COLO829 (cell line): ENCODE measurements at regions not wholly inside any gene's neighbourhood (a gene's known extent, or its start where the extent isn't known, plus 50 kb on each side); places are given as distances from the start of the nearest gene placed in this dataset.

Experiments used
- DNase-seq: peaks from one replicate; pipeline ENCODE4 v3.0.0; 2012; ENCODE audit warnings: low spot score

DNA sequence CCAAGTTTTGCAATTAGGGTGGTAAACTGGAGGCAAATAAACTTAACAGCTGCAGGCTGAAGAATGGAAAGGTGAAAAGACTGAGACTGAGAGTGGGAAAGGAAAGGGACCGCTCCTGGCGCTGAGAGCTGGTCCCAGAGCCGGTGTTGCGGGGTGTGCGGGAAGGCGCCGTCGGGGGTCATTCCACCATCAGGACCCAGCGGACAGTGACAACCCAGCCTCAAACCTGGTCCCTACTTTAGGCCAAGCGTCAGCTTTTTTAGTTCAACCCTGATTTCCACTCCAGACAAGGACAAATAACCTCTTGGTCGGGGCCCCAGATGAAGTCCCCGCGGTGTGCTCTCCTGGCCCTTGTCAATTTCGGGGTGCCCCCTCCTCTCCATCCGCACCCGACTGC is 145.8 kb upstream of the ETS2 start:
- no peak for DNase-seq

DNA sequence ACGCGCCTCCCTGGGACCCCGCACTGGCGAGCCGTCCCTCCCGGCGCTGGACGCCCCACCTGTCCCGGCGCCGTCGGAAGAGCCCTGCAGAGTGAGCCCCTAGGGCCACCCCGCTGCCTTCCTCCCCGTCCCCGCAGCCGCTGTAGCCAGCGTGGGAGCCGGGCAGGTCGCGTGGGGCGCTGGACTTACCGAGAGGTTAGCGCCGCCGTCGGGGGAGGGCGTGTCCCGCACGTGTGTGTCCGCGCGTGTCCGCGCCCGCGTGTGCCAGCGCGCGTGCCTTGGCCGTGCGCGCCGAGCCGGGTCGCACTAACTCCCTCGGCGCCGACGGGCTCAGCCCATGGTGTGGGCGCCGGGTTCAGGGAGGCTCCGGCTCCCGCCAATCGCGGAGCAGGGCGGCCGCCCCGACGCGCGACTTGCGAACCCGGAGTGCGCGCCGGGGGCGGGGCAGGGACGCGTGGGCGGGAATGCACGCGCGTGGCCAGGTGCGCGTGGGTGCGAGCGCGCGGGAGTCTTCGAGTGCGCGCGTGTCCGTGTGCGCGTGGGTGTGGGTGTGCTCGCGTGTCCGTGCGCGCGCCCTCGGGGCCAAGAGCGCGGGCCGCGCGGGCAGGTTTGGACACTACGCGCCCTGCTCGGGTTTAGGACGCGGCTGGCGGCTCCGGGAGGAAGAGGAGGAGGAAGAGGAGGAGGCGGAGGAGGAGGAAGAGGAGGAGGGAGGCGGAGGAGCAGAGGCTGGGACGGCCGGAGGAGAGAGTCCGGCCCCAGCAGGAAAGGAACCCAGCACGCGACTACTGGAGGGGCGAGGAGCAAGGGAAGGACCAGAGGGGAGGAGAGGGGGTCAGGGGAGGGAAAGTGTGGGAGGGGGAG is 145.2 kb upstream of the ETS2 start:
- DNase-seq, result no peak

DNA sequence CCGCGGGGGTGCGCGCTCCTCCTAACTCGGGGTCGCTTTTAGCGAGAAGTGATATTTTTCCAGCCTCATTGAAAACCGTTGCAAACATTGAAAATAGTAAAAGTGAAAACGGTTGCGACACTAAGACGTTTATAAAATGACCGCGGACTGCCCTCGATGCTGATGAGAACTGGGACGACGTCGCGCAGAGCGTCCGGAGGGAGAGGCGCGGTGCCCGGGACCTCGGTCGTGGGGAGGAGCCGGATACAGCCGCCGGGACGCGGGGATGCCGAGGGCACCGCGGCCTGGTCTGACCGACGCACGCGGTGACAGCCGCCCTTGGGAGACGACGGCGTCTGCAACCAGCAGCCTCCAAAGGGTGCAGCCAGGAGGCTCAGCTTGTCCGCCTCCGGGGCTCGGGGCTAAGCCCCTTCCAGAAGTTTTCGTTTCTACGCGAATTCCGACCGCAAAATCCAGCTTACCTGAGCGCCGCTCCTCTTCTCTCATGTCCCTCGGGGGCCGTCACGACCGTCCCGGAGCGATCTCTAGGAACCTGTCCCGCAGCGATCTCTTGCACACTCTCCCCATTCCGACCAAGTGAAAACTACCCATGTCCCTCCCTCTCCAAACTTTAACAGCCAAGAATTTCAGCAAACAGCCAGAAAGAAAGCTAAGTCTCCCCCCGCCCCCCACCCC is 144.4 kb upstream of the ETS2 start:
- DNase-seq, result no peak

DNA sequence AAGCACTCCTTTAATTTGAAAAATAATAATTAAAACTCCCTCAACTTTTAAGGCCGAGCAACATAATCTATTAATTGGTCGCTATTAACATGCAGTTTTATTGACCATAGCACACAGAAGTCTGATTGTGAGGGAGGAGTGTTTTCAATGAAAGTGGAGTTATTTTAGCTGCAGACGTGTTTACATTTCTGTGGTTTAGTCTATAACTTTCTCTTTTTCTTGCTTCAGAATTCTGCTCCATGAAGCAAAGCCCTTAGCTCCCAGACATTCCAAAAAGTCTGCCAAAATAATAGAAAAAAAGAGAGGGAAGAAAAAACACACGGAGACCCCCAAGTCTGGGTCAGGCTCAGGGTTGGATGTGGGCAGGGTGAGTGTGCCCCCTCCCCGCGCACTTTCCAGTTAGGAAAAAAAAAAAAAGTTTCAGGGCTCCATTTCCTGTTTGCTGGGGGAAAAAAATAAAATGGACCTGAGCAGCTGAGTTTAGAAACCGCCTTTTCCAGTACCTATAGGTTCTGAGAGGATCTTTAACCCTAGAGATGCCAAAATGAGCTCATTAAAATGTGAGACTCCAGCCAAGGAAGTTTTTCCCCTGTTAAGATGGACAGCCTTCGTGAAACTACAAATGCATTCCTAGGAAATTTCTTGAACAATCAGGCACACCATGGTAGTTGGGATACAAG is 143.7 kb upstream of the ETS2 start:
- peak; percentile 31 for DNase-seq

- DNase-seq, result no peak
These were observed 142.4 kb upstream of the ETS2 start for GRCh38 chr21:38663282-38663681.

GRCh38 chr21:38664315-38664714 is 141.4 kb upstream of the ETS2 start:
- DNase-seq, result no peak

GRCh38 chr21:38664841-38665240 is 140.9 kb upstream of the ETS2 start:
- no peak for DNase-seq

DNA sequence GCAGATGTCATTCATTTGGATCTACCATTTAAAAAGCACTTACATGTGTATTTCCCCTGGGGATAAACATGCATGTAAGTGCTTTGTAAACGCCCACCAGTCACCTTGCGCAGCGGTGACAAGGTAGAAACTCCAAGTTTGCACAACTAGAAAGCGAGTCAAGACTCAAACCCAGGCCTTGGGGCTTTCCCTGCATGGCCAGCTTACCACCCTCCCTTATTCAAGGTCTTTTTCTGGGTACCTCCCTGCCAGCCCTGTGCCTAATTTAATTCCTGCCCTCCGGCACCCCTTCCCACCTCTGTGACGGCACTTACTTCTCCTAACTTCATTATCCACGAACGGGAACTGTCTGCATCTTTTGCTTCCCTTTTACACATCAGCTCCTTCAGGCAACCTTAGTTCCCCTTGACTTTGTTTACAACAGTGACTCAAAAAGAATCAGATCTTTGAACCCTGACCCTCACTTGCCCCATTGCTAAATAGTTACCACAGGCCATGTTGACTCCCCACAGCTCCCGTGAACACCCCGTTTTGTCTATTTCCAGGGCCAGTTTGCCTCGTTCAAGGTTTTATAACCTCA is 138.3 kb upstream of the ETS2 start:
- no peak for DNase-seq

- no peak for DNase-seq
These were observed 137.7 kb upstream of the ETS2 start for GRCh38 chr21:38668067-38668466.

DNA sequence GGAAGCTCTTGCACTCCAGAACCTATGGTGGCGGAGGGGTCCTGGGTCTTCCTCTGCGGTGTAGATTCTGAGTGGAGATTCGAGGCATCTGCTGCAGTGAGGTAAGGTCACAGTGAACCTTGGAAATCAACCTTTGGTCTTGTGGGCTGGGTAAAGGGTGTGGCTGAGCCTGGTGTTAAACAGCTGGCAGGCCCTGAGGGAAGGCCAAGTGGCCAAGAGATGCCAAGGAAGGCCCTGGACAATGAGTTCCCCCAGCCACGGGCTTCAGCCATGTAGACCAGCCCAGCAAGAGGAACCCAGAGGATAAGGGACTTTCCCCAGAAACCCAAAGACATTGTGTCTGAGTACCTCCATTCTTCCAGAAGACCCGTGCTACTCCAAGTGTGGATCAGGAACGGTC is 137.2 kb upstream of the ETS2 start:
- DNase-seq, result no peak

- DNase-seq, result no peak
These were observed 136.5 kb upstream of the ETS2 start for GRCh38 chr21:38669186-38669585.

GRCh38 chr21:38670861-38671260 is 134.9 kb upstream of the ETS2 start:
- DNase-seq, result no peak

DNA sequence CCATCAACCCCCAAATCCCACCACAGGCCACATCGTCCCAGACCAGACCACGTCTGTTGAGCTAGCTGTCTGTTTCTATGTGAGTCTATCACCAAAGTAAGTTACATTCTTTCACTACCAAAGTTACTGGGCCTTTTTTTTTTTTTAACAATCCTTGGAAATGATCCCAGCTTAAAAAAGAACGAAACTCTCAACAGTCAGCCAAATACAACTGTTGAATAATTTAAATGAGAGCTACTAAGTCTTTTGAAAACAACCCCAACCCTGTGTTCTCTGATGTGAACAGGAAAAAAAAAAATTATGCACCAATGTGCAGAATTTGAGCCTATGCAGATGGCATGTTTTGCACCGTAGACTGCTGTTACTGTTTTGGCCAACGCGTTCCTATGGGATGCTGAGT is 134.0 kb upstream of the ETS2 start:
- no peak for DNase-seq

GRCh38 chr21:38675182-38675824 is 130.4 kb upstream of the ETS2 start:
- no peak for DNase-seq

DNA sequence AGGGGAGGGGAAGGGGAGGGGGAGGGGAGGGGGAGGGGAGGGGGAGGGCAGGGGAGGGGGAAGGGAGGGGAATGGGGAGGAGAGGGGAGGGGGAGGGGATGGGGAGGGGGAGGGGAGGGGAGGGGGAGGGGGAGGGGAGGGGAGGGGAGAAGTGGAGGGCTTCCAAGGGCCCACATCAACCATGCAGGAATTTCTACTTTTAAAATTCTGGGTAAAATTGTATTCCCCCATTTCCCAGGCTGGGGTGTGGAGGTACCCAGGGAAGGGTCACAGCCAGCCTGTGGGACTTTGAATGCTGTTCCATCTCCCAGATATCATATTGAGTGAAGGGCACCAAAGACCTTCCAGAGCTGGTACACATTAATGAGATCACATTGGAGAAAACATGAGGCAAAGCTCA is 126.9 kb upstream of the ETS2 start:
- no peak for DNase-seq

- peak; percentile 82 for DNase-seq
These were observed 126.2 kb upstream of the ETS2 start for GRCh38 chr21:38679534-38679933.

- DNase-seq, result no peak
These were observed 125.3 kb upstream of the ETS2 start for GRCh38 chr21:38680401-38680800.

DNA sequence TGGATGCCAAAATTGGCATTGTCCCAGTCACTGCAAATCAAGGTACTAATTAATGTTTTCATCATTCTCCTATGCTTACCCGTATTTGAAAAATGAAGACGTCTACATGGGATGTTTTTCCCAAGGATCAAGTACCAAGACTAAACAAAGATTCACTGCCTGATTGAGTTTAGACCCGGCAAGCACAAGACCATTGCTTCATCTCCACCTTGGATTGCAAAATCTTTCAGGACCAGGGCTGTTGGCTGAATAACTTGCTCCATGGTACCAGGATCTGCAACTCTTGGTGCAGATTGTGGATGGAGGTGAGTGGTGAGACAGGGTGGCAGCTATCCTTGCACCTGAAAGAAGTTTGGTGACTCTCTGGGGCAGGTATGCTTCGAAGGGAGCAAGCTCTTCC is 122.5 kb upstream of the ETS2 start:
- no peak for DNase-seq

DNA sequence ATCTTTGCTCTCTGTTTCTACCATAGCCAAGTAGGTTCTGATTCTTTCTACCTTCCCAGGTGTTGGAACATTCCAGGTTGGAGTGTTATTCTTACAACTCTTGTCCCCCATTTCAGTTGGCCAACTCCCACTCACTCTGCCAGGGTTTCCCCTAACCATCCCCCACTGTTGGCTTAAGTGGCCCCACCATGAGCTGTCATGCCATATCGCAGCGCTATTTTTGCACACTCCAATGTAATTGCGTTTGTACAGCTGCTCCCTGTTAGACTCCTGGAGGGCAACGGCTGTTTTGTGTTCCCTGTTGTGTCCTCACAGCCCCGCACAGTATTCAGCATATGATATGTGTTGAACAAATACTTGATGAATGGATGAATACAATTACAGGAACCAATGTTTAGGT is 117.7 kb upstream of the ETS2 start:
- no peak for DNase-seq

- DNase-seq, result no peak
These were observed 114.1 kb upstream of the ETS2 start for GRCh38 chr21:38691631-38692030.

DNA sequence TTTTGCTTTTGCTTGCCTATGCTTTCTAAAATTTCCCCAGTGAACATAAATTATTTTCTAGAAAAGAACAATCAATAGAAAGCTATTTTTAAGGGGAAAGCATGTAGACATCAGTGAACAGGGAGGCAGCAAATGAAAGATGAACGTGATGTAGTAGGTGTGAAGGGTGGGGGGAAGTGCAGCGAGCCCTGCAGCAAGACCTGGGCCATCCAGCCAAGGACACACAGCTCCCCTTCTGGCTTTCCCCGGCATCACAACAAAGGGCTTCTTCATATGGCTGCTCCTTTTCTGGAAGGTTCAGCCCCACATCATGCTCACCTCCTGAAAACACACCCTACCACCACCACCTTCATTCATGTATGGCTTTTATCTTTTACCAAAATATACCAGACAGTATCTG is 109.2 kb upstream of the ETS2 start:
- DNase-seq, result no peak

- DNase-seq, result no peak
These were observed 106.7 kb upstream of the ETS2 start for GRCh38 chr21:38699048-38699447.
